DMS53 (cell line): ENCODE measurements at regions not wholly inside any gene's neighbourhood (a gene's known extent, or its start where the extent isn't known, plus 50 kb on each side); places are given as distances from the start of the nearest gene placed in this dataset.
A peak's percentile ranks its signal among the peaks of the same experiment; 100 is the strongest.
"Not testable (repeated sequence)": the region's sequence is repeated elsewhere in the genome, so short reads cannot be mapped to it uniquely, and the experiment has no call there.

Source experiments
- DNase-seq: peaks from one replicate; lab custom pipeline; 2025; lab: John Stamatoyannopoulos, UW

GRCh38 chr6:149127212-149127611 lies 190.3 kb upstream of the TAB2 start:
- DNase-seq, result no peak

DNA sequence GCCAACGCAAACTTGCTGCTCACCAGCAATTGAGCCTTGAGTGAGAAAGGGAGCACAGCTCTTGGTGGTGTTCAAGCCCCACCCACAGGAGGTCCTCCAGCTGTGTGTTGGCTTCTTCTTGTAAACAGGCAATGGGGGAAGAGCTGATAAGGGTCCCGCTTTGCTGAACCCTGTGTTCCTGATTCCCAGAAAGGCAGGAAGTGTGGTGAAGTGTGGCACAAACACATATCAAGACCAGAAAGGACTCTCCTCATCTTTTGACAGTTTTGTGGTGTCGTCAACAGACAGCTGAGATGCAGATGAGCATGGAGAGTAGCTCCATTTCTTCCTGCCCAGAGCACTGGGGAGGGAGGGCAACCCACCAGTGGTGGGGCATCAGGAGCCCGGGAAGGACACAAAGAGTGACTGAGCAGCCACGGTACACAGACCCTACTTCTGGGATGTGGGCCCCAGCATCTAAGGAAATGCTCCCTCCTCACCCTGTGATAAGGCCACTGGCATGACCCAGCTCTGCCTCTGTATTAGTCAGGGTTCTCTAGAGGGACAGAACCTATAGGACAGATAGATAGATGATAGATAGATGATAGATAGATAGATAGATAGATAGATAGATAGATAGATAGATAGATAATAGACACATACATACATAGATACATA lies 188.9 kb upstream of the TAB2 start:
- DNase-seq, result no peak

GRCh38 chr6:149129371-149130077 lies 188.0 kb upstream of the TAB2 start:
- DNase-seq, result no peak

- DNase-seq, result no peak
Measured at GRCh38 chr6:149130090-149130489, 187.4 kb upstream of the TAB2 start.

DNA sequence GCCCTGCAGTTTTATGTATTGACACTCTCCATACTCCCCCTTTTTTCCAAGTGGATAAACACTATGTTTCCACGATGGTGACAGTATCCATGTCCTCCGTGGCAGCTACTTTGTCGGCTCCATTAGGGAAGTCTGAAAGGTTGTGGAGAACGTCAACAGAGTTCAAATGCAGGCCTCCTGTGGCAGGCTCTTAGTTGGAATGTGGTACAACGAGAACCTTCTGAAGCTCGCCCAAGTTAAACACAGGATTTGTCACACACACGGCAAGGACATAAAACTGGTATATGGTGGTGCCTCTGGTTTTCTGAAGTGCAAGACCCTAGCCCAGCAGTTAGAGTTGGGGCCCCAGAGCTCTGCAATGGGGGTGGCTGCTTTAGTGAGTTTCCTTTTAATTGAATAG lies 187.0 kb upstream of the TAB2 start:
- DNase-seq, result no peak

GRCh38 chr6:149131891-149132290 lies 185.6 kb upstream of the TAB2 start:
- no peak for DNase-seq

- no peak for DNase-seq
Measured at GRCh38 chr6:149132336-149132735, 185.2 kb upstream of the TAB2 start.

DNA sequence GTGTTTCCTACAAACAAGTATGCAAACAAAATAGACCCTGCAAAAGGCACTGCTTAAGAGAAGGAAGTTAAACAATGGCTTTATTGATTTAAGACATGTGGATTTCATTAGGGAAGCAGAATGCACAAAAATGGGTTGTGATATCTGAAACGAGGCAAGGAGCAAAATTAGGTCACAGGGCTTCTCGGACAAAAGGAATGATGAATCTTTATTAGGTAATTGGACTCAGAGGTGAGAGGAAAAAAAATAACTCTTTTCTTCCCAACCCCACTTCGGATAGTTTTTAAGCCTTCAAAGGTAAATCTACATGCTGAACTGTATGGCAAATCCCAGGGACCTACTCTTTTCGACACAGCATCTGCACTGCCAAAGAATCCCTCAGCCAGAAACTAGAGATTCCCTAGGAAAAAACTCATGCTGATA lies 183.0 kb upstream of the TAB2 start:
- DNase-seq, result peak; percentile 13

DNA sequence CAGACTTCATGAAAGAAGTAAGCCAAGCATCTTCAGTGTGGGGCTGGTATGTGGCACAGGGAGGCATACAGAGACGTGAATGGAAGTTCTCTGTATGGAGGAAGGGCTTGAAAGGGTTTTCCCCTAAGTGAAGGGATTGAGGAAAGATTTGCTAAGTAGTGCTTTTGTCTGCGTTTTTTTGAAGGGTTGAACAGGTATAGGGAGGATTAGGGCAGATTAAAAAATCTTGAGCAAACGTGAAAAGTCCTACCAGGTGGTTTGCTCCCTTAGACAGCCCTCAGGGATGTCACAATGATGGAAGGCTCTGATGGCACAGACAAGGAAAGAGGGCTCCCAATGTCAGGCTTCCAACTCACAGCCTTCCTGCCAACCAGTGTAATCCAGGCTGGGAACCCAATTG lies 181.7 kb upstream of the TAB2 start:
- no peak for DNase-seq

DNA sequence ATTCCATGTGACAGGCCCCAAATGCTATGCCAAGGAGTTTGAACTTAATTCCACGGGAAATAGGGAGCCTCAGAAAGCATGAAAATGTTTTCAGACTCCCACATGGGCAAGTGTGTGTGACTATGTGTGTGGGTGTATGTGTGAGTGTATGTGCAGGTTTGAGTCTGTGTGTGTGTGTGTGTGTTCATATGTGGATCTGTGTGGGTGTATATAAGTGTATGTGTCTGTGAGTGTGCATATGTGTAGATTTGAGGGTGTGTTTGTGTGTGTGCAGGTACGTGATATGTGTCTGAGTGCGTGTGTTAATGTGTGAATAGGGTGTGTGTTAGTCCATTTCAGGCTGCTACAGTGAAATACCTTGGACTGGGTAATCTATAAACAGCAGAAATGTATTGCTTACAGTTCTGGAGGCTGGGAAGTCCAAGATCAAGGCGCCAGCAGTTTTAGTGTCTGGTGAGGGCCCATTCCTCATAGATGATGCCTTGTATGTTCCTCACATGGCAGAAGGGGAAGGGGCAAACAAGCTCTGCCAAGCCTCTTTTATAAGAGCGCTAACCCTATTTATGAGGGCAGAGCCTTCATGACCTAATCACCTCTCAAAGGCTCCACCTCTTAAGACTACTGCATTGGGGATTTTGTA lies 181.1 kb upstream of the TAB2 start:
- no peak for DNase-seq

DNA sequence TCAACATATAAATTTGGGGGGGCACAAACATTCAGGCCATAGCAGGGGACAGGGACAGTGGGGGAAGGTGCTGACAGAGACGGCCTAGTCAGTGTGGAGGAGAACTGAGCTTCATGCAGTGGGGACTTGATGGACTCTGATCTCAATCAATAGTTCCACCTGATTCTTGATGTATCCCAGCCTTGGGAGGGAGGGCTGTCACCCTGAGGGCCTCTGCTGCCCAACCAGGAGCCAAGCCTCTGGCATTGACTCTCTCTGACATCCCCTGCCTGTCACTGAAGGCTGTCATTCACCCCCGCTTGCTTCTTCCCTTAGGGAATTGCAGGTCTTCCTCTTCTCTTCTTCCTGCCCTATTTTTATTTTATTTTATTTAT lies 180.6 kb upstream of the TAB2 start:
- DNase-seq, result no peak

DNA sequence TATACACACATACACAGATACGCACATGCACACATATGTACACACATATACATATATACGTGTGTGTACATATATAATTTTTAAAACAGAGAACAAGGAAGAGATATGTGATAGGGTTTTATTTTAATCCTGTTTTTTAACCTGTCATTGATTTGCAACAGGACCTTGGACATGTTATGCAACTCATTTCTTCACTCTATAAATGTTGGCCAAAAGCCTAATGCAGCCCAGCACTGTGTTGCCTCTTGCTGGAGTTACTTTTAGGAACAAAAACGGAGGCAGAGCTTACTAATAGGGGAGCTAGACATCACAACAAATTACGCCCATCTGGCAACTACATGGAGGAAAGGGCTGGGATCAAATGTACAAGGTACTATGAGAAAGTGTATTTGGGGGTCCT lies 179.9 kb upstream of the TAB2 start:
- DNase-seq, result no peak

GRCh38 chr6:149138089-149138488 lies 179.4 kb upstream of the TAB2 start:
- no peak for DNase-seq

DNA sequence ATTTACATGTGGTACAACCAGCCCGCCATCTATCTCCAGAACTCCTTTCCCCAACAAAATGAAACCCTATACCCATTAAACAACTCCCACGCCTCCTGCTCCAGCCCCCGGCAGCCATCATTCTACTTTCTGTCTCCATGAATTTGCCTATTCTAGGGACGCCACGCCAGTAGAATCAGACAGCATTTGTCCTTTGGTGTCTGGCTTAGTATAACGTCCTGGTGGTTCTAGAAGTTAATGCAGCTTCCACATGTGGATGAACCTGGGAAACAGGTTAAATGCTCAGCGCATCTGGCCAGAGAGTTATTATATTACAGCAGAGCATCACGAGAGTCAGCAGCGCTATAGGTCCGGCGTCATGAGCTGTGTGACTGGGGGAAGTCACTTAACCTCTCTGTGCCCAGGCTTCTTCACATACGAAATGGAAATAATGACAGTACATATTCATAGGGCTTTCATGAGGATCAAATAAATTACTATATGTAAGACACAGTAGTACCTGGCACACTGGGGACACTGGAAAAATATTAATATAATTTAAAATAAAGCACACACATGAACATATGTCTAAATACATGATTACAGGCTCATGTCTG lies 178.7 kb upstream of the TAB2 start:
- DNase-seq, result peak; percentile 7

DNA sequence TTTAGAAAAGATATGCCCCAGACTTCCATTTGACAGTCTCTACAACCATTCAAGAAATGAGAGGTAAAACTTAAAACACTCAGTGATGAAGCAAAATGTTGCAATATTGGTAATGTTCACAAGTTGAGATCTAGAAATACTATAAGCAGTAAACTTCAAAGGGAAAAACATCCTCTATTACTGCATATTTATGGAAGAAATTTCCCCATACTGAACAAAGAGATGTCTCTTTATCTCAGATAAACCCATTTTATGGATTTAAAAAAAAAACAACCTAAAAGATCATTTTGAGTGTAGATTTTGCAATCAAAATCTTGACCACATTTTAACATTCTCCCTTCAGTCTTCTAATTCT lies 177.8 kb upstream of the TAB2 start:
- DNase-seq, result no peak

DNA sequence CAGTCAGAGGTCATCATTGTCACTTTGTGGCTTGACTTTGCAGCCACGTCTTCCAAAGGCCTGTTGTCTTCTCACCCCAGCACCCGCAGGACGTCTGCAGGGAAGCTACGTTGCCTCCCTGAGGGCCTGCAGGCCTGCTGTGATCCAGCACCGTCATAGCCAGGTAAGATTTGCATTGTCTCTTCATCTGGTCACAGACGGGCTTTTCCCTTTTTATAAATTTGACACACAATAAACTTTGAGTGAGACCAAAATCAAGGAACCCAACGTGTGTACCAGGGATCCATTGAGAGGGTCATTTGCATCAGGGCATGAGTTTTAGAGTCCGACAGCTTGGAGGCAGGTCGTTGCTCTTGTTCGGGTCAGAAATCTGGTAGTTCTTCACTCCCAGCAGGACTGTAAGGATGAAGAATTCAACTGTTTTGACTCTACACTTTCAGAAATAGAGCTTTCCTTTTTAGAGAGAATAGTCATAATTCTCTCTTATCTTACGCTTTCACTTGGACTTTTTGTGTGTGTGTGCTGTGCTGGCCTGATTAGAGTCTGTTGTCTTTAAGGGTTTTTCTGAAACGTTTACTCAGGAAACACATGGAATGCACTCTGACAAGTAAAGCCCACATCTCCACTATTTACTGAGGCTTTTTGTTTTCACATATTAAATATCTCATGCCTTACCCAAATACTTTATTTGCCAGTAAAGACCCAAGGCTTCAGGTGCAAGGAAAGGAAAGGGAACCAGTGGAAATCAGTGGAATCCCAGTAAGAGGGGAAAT lies 177.2 kb upstream of the TAB2 start:
- DNase-seq, result no peak

DNA sequence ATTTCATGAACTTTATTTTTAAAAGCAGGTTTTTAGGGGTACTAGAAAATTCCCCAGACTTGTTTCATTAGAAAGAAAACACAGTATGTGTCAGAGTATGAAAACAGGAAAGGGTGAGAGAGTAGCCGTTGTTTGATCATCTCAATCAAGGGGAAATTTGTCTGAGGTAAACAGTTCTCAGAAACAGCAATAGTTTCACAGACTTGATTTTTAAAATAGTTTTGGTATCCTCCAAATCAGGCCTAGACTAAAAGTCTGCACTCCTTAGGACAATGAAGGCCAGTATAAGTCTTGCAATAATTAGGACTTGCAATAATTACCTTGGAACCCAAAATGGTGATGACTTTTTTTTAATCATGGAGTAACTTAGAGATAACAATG lies 176.6 kb upstream of the TAB2 start:
- DNase-seq, result no peak

DNA sequence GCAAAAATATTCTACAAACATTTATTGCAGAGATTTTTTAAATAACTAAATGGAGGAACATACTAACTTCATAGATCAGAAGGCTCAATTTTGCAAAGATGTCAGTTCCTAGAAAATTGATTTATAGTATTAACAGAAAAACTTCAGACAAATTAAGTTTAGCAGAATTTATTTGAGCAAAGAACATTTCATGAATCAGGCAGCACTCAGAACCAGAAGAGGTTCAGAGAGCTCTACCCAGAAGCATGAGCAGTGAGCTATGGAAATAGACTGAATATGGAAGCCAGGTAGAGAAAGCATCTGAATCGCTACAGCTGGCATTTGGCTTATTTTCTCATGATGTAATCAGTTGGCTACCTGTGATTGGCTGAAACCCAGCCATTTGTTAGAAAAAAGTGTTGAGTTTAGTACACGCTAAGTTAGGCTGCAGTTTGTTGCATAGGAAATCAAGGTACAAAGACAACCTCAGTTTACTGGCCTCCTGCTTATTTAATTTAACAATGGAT lies 174.5 kb upstream of the TAB2 start:
- DNase-seq, result no peak

DNA sequence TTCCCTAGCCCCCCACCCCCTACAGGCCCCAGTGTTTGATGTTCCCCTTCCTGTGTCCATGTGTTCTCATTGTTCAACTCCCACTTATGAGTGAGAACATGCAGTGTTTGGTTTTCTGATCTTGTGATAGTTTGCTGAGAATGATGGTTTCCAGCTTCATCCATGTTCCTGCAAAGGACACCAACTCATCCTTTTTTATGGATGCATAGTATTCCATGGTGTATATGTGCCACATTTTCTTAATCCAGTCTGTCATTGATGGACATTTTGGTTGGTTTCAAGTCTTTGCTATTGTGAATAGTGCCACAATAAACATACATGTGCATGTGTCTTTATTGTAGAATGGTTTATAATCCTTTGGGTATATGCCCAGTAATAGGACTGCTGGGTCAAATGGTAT lies 171.7 kb upstream of the TAB2 start:
- not testable (repeated sequence) for DNase-seq

DNA sequence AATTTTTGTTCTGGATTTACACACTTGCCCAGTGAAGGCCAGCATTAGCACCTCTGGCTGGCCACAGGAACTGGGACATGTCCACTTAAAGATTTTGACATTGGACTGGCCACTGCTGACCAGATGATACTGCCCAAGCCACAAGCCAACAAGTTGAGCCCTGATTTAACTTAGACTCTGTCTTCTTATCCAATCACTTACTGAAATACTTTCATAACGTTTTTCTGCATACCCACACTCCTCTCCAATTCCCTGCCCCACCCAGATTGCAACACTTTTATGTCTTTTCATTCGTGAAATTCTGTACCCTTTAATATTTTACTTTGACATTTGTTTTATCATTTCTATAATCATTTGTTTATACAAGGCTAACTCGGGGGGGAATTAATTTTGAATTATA lies 170.3 kb upstream of the TAB2 start:
- no peak for DNase-seq

- no peak for DNase-seq
Measured at GRCh38 chr6:149147938-149148718, 169.4 kb upstream of the TAB2 start.

GRCh38 chr6:149149653-149150052 lies 167.9 kb upstream of the TAB2 start:
- DNase-seq, result no peak
